SK-N-SH (cell line): ENCODE measurements at regions not wholly inside any gene's neighbourhood (a gene's known extent, or its start where the extent isn't known, plus 50 kb on each side); places are given as distances from the start of the nearest gene placed in this dataset.
A peak's percentile ranks its signal among the peaks of the same experiment; 100 is the strongest.

ENCODE experiments used
- CTCF ChIA-PET: fragments of 300-600, 350-600 bp; formaldehyde crosslinking; extraction: SDS; loops from one replicate; lab custom pipeline; 2021; lab: Yijun Ruan, JAX
- POLR2A ChIA-PET: fragments of 350-600 bp; sonication (Branson Sonifier 250); formaldehyde crosslinking; extraction: SDS; loops from one replicate; lab custom pipeline; 2020; ENCODE audit warnings: antibody characterized with exemption, inconsistent platforms; lab: Yijun Ruan, JAX
- DNase-seq: peaks from one replicate; pipeline ENCODE4 v3.0.0; 2012
- H2AFZ ChIP-seq: fragments of 200-600 bp; sonication (generic); 2 replicates; pipeline ENCODE4 v1.8.1; 2016; ENCODE audit warnings: antibody characterized with exemption, mild to moderate bottlenecking, low read depth
- H3F3A ChIP-seq: fragments of 200-600 bp; sonication (generic); replicated peaks from 2 replicates; pipeline ENCODE3; 2016; ENCODE audit warnings: antibody characterized with exemption, mild to moderate bottlenecking; ENCODE audit not compliant: insufficient read depth
- H3K27ac ChIP-seq, 2 experiments: fragments of 200-500 bp in 1 of 2; fragments of 200-600 bp in 1 of 2; sonication (Bioruptor generic) in 1 of 2; sonication (generic), shearing (Covaris generic) in 1 of 2; 2 replicates each; pipeline versions ENCODE4 v1.5.1 to v1.6.1; 2014 to 2016; ENCODE audit warnings: low read depth in 2 of 2, inconsistent platforms in 1 of 2, low read length in 1 of 2, mild to moderate bottlenecking in 1 of 2, mixed read lengths in 1 of 2
- H3K27me3 ChIP-seq: fragments of 200-600 bp; sonication (generic), shearing (Covaris generic); 2 replicates; pipeline ENCODE4 v1.6.1; 2016; ENCODE audit warnings: mixed run types; ENCODE audit not compliant: insufficient read depth
- H3K36me3 ChIP-seq, 2 experiments: fragments of 200-500 bp in 1 of 2; fragments of 200-600 bp in 1 of 2; sonication (Bioruptor generic) in 1 of 2; sonication (generic) in 1 of 2; replicated peaks in 1 of 2; 2 replicates each; pipeline versions ENCODE3 to v1.5.1; 2014 to 2016; ENCODE audit warnings: low read length in 1 of 2, mild to moderate bottlenecking in 1 of 2; ENCODE audit not compliant: insufficient read depth in 2 of 2, control insufficient read depth in 1 of 2
- H3K4me1 ChIP-seq, 2 experiments: fragments of 200-500 bp in 1 of 2; fragments of 200-600 bp in 1 of 2; sonication (Bioruptor generic) in 1 of 2; sonication (generic), shearing (Covaris generic) in 1 of 2; 2 replicates each; pipeline versions ENCODE4 v1.5.1 to v1.6.1; 2014 to 2016; ENCODE audit warnings: low read depth in 1 of 2, low read length in 1 of 2, mixed run types in 1 of 2; ENCODE audit not compliant: insufficient read depth in 2 of 2, control insufficient read depth in 1 of 2
- H3K4me2 ChIP-seq: fragments of 200-600 bp; sonication (generic), shearing (Covaris generic); 2 replicates; pipeline ENCODE4 v1.6.1; 2017; ENCODE audit warnings: mixed run types
- H3K4me3 ChIP-seq, 2 experiments: fragments of 200-500 bp in 1 of 2; fragments of 200-600 bp in 1 of 2; sonication (Bioruptor generic) in 1 of 2; sonication (generic), shearing (Covaris generic) in 1 of 2; 2 replicates each; pipeline versions ENCODE4 v1.5.1 to v1.8.1; 2014 to 2016; ENCODE audit warnings: low read depth in 2 of 2, inconsistent platforms in 1 of 2, low read length in 1 of 2, mild to moderate bottlenecking in 1 of 2, mixed read lengths in 1 of 2, moderate library complexity in 1 of 2
- H3K79me2 ChIP-seq: fragments of 200-600 bp; sonication (generic); 2 replicates; pipeline ENCODE4 v1.8.1; 2017; ENCODE audit warnings: mild to moderate bottlenecking; ENCODE audit not compliant: insufficient read depth
- H3K9ac ChIP-seq: fragments of 200-600 bp; sonication (generic); 2 replicates; pipeline ENCODE4 v1.6.1; 2017; ENCODE audit warnings: mixed run types
- H3K9me2 ChIP-seq: fragments of 200-600 bp; sonication (generic); 2 replicates; pipeline ENCODE4 v1.6.1; 2017; ENCODE audit warnings: mixed run types
- H3K9me3 ChIP-seq: fragments of 200-600 bp; sonication (generic); 2 replicates; pipeline ENCODE4 v1.6.1; 2017; ENCODE audit warnings: mixed run types, mild to moderate bottlenecking, moderate library complexity
- H4K20me1 ChIP-seq: fragments of 200-600 bp; sonication (generic); 2 replicates; pipeline ENCODE4 v1.6.1; 2017; ENCODE audit warnings: mild to moderate bottlenecking, mixed run types; ENCODE audit not compliant: insufficient read depth
- EP300 ChIP-seq, 2 experiments: IDR thresholded peaks; 2 replicates each; pipeline versions ENCODE4 v1.4.0 to v1.6.1; 2012; ENCODE audit warnings: borderline replicate concordance in 1 of 2, low read depth in 1 of 2, low read length in 1 of 2
- EZH2phosphoT487 ChIP-seq: fragments of 200-600 bp; sonication (generic); IDR thresholded peaks from 2 replicates; pipeline ENCODE4 v1.6.1; 2017; ENCODE audit warnings: low read depth, mixed run types, mild to moderate bottlenecking, antibody characterized with exemption, moderate library complexity, borderline replicate concordance
- FOSL2 ChIP-seq: IDR thresholded peaks from 2 replicates; pipeline ENCODE4 v1.4.0; 2012; ENCODE audit warnings: low read depth, mild to moderate bottlenecking, moderate library complexity, borderline replicate concordance
- FOXJ3 ChIP-seq: sonication (generic); formaldehyde crosslinking; IDR thresholded peaks from 2 replicates; pipeline ENCODE4 v1.5.1; 2020; ENCODE audit warnings: mild to moderate bottlenecking, missing genetic modification reagents
- GABPA ChIP-seq: IDR thresholded peaks from 2 replicates; pipeline ENCODE4 v1.4.0; 2012; ENCODE audit warnings: low read depth, mild to moderate bottlenecking
- GATA2 ChIP-seq: sonication (generic); formaldehyde crosslinking; IDR thresholded peaks from 2 replicates; pipeline ENCODE4 v1.5.0; 2020; ENCODE audit warnings: mild to moderate bottlenecking, missing genetic modification reagents
- JUND ChIP-seq: IDR thresholded peaks from 2 replicates; pipeline ENCODE4 v1.4.0; 2012
- MEF2A ChIP-seq: IDR thresholded peaks from 2 replicates; pipeline ENCODE4 v1.4.0; 2012; ENCODE audit warnings: low read depth, borderline replicate concordance
- MXI1 ChIP-seq: IDR thresholded peaks from 2 replicates; pipeline ENCODE4 v1.6.1; 2012; ENCODE audit warnings: mild to moderate bottlenecking, low read depth, low read length, improper control_type of control experiment
- NFIC ChIP-seq: IDR thresholded peaks from 2 replicates; pipeline ENCODE4 v1.4.0; 2012; ENCODE audit warnings: borderline replicate concordance
- NRF1 ChIP-seq: IDR thresholded peaks from 2 replicates; pipeline ENCODE4 v1.6.1; 2012; ENCODE audit warnings: low read depth, mild to moderate bottlenecking, low read length
- PBX3 ChIP-seq: IDR thresholded peaks from 2 replicates; pipeline ENCODE4; 2012
- RAD21 ChIP-seq: IDR thresholded peaks from 2 replicates; pipeline ENCODE4 v1.6.1; 2012; ENCODE audit warnings: mild to moderate bottlenecking, low read length
- RCOR1 ChIP-seq: fragments of 150-350 bp; IDR thresholded peaks from 2 replicates; pipeline ENCODE4 v1.6.1; 2017; ENCODE audit warnings: antibody characterized with exemption, low read length
- REST ChIP-seq: IDR thresholded peaks from 2 replicates; pipeline ENCODE4 v1.6.1; 2012; ENCODE audit warnings: mild to moderate bottlenecking, low read depth, low read length, moderate library complexity
- RXRA ChIP-seq: IDR thresholded peaks from 2 replicates; pipeline ENCODE4 v1.4.0; 2012; ENCODE audit warnings: low read depth, mild to moderate bottlenecking, borderline replicate concordance
- SMC3 ChIP-seq: IDR thresholded peaks from 2 replicates; pipeline ENCODE4 v1.6.1; 2012; ENCODE audit warnings: low read depth, low read length, improper control_type of control experiment
- TCF12 ChIP-seq: IDR thresholded peaks from 2 replicates; pipeline ENCODE4 v1.4.0; 2012
- TEAD4 ChIP-seq: IDR thresholded peaks from 2 replicates; pipeline ENCODE4 v1.4.0; 2012; ENCODE audit warnings: mild to moderate bottlenecking, borderline replicate concordance; ENCODE audit not compliant: insufficient read depth
- YY1 ChIP-seq: IDR thresholded peaks from 2 replicates; pipeline ENCODE4 v1.4.0; 2012; ENCODE audit warnings: low read depth, mild to moderate bottlenecking
- TF ChIP-seq, protein P1 (sequence below): fragments of 150-350 bp; IDR thresholded peaks from 2 replicates; pipeline ENCODE4 v1.6.1; 2016; ENCODE audit warnings: mild to moderate bottlenecking, low read depth, low read length
- TF ChIP-seq, protein P2 (sequence below): fragments of 200-600 bp; sonication (generic); IDR thresholded peaks from 2 replicates; pipeline ENCODE4 v1.6.1; 2017; ENCODE audit warnings: antibody characterized with exemption, mild to moderate bottlenecking, moderate library complexity
- TF ChIP-seq, protein P3 (sequence below): IDR thresholded peaks from 2 replicates; pipeline ENCODE4 v1.4.0; 2012; ENCODE audit warnings: low read depth
- TF ChIP-seq, protein P4 (sequence below): IDR thresholded peaks from 2 replicates; pipeline ENCODE4 v1.4.0; 2012; ENCODE audit warnings: low read depth, borderline replicate concordance

- ChIA-PET POLR2A (no interaction called here), CTCF (no interaction called here)
- no peaks in the 10 kb centered on the region for H3K9me2 ChIP-seq
- H3K36me3 ChIP-seq = peaks cover 0 to 13% of the 10 kb centered on the region in 2 experiments
- H3K27me3 ChIP-seq = no peaks in the 10 kb centered on the region
- H3K27ac ChIP-seq = peak overlapping the region in 1 of 2 experiments; percentile 100; a peak in 2 of 4 replicates
- no peak overlapping the region for H2AFZ ChIP-seq
- peaks cover 11% of the 10 kb centered on the region; the same call in 1 of the 2 replicates for H3K9me3 ChIP-seq
- no peak overlapping the region for H3K4me3 ChIP-seq
- peak overlapping the region; percentile 63; the same call in 1 of the 2 replicates for H3K4me2 ChIP-seq
- peaks cover 68% of the 10 kb centered on the region for H3K79me2 ChIP-seq
- H3K4me1 ChIP-seq = peaks cover 0 to 19% of the 10 kb centered on the region in 2 experiments; a peak in 3 of 4 replicates
- TF ChIP-seq, protein P1, sequence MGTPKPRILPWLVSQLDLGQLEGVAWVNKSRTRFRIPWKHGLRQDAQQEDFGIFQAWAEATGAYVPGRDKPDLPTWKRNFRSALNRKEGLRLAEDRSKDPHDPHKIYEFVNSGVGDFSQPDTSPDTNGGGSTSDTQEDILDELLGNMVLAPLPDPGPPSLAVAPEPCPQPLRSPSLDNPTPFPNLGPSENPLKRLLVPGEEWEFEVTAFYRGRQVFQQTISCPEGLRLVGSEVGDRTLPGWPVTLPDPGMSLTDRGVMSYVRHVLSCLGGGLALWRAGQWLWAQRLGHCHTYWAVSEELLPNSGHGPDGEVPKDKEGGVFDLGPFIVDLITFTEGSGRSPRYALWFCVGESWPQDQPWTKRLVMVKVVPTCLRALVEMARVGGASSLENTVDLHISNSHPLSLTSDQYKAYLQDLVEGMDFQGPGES = no peak
- no peak for TF ChIP-seq EP300 (IDR thresholded peaks at IDR 0.05; ENCODE audit: borderline replicate concordance in 1 of 2, low read depth in 1 of 2, low read length in 1 of 2)
- peak; percentile 18; the same call in 1 of the 2 replicates for TF ChIP-seq PBX3
- TF ChIP-seq NRF1 = no peak
- no peak for TF ChIP-seq NFIC
- TF ChIP-seq RCOR1 = no peak
- TF ChIP-seq, protein P2, sequence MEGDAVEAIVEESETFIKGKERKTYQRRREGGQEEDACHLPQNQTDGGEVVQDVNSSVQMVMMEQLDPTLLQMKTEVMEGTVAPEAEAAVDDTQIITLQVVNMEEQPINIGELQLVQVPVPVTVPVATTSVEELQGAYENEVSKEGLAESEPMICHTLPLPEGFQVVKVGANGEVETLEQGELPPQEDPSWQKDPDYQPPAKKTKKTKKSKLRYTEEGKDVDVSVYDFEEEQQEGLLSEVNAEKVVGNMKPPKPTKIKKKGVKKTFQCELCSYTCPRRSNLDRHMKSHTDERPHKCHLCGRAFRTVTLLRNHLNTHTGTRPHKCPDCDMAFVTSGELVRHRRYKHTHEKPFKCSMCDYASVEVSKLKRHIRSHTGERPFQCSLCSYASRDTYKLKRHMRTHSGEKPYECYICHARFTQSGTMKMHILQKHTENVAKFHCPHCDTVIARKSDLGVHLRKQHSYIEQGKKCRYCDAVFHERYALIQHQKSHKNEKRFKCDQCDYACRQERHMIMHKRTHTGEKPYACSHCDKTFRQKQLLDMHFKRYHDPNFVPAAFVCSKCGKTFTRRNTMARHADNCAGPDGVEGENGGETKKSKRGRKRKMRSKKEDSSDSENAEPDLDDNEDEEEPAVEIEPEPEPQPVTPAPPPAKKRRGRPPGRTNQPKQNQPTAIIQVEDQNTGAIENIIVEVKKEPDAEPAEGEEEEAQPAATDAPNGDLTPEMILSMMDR = no peak
- TF ChIP-seq, protein P3, sequence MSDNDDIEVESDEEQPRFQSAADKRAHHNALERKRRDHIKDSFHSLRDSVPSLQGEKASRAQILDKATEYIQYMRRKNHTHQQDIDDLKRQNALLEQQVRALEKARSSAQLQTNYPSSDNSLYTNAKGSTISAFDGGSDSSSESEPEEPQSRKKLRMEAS = no peak
- peak; percentile 39; the same call in 1 of the 2 replicates for TF ChIP-seq TCF12
- no peak for TF ChIP-seq GATA2 (CRISPR knock-in tag)
- TF ChIP-seq, protein P4, sequence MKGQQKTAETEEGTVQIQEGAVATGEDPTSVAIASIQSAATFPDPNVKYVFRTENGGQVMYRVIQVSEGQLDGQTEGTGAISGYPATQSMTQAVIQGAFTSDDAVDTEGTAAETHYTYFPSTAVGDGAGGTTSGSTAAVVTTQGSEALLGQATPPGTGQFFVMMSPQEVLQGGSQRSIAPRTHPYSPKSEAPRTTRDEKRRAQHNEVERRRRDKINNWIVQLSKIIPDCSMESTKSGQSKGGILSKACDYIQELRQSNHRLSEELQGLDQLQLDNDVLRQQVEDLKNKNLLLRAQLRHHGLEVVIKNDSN = no peak
- no peak for TF ChIP-seq EZH2phosphoT487
- TF ChIP-seq FOXJ3 (CRISPR knock-in tag) = no peak
- no peak for TF ChIP-seq TEAD4
- no peak for TF ChIP-seq RXRA
- TF ChIP-seq JUND = peak; percentile 28; the same call in 1 of the 2 replicates
- 0 out of 2 replicates have a peak, but pooled peaks have one; percentile 5 for TF ChIP-seq FOSL2
- TF ChIP-seq YY1 = no peak
- TF ChIP-seq GABPA = no peak
- TF ChIP-seq REST = no peak
- no peak for TF ChIP-seq MXI1
- TF ChIP-seq RAD21 = no peak
- TF ChIP-seq SMC3 = no peak
- no peak for TF ChIP-seq MEF2A
- H3F3A ChIP-seq = peaks cover 41% of the 10 kb centered on the region
- no peak for DNase-seq
- no peak overlapping the region; the same call in 1 of the 2 replicates for H3K9ac ChIP-seq
- H4K20me1 ChIP-seq = no peaks in the 10 kb centered on the region
Observed at GRCh38 chr6:142011156-142011555, 121.6 kb upstream of the GJE1 start.
